Vagina (tissue), 2 donors: ENCODE measurements at regions not wholly inside any gene's neighbourhood (a gene's known extent, or its start where the extent isn't known, plus 50 kb on each side); places are given as distances from the start of the nearest gene placed in this dataset.

ENCODE experiments used
- DNase-seq, 2 donors: peaks; one replicate each; pipeline ENCODE4 v3.0.0-alpha.2; 2017; ENCODE audit errors: extremely low spot score in 2 of 2
- H3K27ac ChIP-seq: fragments of 200-600 bp; sonication (generic); one replicate; pipeline ENCODE4 v1.5.1; 2019
- H3K27me3 ChIP-seq: fragments of 200-600 bp; sonication (generic); one replicate; pipeline ENCODE4 v1.5.1; 2019
- H3K36me3 ChIP-seq, 2 donors: fragments of 200-600 bp; sonication (generic); one replicate each; pipeline ENCODE4 v1.5.1; 2017 to 2019
- H3K4me1 ChIP-seq: fragments of 200-600 bp; sonication (generic); one replicate; pipeline ENCODE4 v1.5.1; 2019
- H3K4me3 ChIP-seq, 2 donors: fragments of 200-600 bp; sonication (generic); 1 replicate in 1 of 2; 2 replicates in 1 of 2; pipeline ENCODE4 v1.5.1; 2016 to 2019
- H3K9me3 ChIP-seq: fragments of 200-600 bp; sonication (generic); one replicate; pipeline ENCODE4 v1.5.1; 2019
- POLR2A ChIP-seq, 2 donors: fragments of 450-650 bp; IDR thresholded peaks; one replicate each; pipeline ENCODE4 v1.6.1; 2017; ENCODE audit warnings: antibody characterized with exemption in 2 of 2, mild to moderate bottlenecking in 2 of 2, moderate library complexity in 2 of 2
- POLR2AphosphoS5 ChIP-seq, 2 donors: sonication (generic); formaldehyde crosslinking; IDR thresholded peaks; one replicate each; pipeline ENCODE4 v1.9.0; 2017; ENCODE audit warnings: antibody characterized with exemption in 2 of 2, mild to moderate bottlenecking in 2 of 2, low read depth in 1 of 2; ENCODE audit not compliant: insufficient read depth in 1 of 2
- intact Hi-C: fragments of 100-400 bp; cut with DNase I; formaldehyde crosslinking; loops from one replicate; pipeline ENCODE4 v1.15.1; 2023
- TF ChIP-seq, protein P1 (sequence below), 3 experiments: fragments of 450-650 bp in 2 of 3; fragments of 200-600 bp in 1 of 3; sonication (generic) in 1 of 3; IDR thresholded peaks; one replicate each; pipeline ENCODE4 v1.5.1; 2017 to 2019; ENCODE audit warnings: antibody characterized with exemption in 3 of 3, mild to moderate bottlenecking in 2 of 3, moderate library complexity in 2 of 3

DNA sequence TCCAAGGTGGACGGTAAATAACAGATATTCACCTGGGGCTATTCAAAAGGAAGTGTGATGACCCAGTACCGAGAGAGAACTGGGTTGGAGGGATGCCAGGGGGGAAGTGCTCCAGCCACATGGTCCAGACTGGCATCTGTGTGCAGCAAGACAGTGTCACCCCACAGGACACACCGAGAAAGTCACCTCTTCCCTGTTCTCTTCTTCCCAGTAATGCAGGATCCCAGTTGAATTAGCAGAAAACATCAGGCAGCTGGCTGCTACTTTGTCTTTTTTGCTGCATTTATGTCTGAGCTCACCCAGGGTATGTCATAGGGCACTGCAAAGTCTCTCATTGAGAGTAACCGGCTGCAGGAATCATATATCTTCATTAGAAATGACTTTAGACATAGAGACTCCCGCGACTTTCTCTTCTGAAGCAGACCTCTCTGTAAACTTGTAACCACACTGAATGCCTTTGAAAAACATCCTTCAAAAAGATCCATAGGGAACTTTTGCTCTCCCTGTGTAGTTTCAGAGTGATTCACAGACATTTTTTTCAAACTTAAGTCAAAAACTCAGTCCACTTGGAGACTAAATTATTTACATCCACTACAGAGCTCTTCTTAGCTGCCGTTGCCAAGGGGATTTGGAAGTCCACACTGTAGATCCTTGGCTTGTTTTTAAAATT is 609.0 kb upstream of the DPP6 start:
- H3K9me3 ChIP-seq = no peaks in the 10 kb centered on the region
- H3K4me3 ChIP-seq = no peak overlapping the region
- DNase-seq = peak in 1 of 2 donors; percentile 28
- no peaks in the 10 kb centered on the region for H3K27me3 ChIP-seq
- TF ChIP-seq POLR2A (IDR thresholded peaks at IDR 0.05) (no peak), POLR2AphosphoS5 (IDR thresholded peaks at IDR 0.05; ENCODE audit: insufficient read depth in 1 of 2, low read depth in 1 of 2) (no peak)
- TF ChIP-seq, protein P1, sequence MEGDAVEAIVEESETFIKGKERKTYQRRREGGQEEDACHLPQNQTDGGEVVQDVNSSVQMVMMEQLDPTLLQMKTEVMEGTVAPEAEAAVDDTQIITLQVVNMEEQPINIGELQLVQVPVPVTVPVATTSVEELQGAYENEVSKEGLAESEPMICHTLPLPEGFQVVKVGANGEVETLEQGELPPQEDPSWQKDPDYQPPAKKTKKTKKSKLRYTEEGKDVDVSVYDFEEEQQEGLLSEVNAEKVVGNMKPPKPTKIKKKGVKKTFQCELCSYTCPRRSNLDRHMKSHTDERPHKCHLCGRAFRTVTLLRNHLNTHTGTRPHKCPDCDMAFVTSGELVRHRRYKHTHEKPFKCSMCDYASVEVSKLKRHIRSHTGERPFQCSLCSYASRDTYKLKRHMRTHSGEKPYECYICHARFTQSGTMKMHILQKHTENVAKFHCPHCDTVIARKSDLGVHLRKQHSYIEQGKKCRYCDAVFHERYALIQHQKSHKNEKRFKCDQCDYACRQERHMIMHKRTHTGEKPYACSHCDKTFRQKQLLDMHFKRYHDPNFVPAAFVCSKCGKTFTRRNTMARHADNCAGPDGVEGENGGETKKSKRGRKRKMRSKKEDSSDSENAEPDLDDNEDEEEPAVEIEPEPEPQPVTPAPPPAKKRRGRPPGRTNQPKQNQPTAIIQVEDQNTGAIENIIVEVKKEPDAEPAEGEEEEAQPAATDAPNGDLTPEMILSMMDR (IDR thresholded peaks at IDR 0.05) = no peak
- no peaks in the 10 kb centered on the region for H3K4me1 ChIP-seq
- intact Hi-C loops = no loop called here
- no peaks in the 10 kb centered on the region for H3K36me3 ChIP-seq
- no peak overlapping the region for H3K27ac ChIP-seq

DNA sequence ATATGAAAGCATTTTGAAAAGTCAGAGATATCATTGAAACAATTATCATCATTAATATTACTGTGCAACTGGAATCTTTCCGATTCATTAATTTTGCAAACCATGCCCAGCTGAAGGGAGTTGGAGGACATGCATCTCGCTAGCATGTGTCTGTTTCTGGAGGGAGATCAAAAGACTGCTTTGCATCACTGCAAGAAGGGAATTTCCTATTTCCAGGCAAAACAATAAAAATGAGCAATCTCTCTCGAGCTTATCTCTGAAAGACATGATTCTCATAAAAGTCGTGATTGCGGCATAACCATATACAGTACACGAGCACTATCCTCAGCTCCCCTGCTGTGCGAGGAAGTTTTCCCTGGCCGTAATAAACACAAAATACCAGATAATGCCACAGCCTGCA is 607.6 kb upstream of the DPP6 start:
- Histone ChIP-seq H3K9me3 (no peaks in the 10 kb centered on the region), H3K4me1 (no peaks in the 10 kb centered on the region), H3K36me3 (no peaks in the 10 kb centered on the region), H3K27ac (no peak overlapping the region), H3K27me3 (no peaks in the 10 kb centered on the region), H3K4me3 (no peak overlapping the region)
- DNase-seq = no peak
- intact Hi-C loops = no loop called here
- no peak for TF ChIP-seq POLR2AphosphoS5 (IDR thresholded peaks at IDR 0.05; ENCODE audit: insufficient read depth in 1 of 2, low read depth in 1 of 2)
- no peak for TF ChIP-seq POLR2A (IDR thresholded peaks at IDR 0.05)
- TF ChIP-seq, protein P1 (IDR thresholded peaks at IDR 0.05) = no peak

DNA sequence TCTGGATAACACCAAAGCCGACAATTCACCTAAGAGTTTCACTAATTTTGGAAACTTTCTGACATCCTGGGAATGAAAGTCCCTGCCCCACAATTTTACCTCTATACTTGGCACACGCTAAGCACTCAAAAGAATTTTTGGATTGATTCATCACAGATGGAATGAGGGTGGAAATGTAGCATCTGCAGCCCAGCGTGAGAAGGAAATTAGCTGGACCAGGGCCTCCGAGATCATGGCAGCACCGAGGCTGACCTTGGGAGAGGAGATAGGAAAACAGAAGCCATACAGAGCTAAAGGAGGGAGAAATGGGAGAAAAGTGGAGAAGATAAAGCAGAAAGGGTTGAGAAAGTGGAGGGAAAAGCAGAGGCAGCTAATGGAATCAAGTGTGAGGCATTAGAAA is 606.6 kb upstream of the DPP6 start:
- Histone ChIP-seq H3K4me1 (no peaks in the 10 kb centered on the region), H3K27ac (no peak overlapping the region), H3K36me3 (no peaks in the 10 kb centered on the region), H3K9me3 (no peaks in the 10 kb centered on the region), H3K4me3 (no peak overlapping the region), H3K27me3 (no peaks in the 10 kb centered on the region)
- TF ChIP-seq, protein P1 (IDR thresholded peaks at IDR 0.05) = no peak
- no peak for TF ChIP-seq POLR2A (IDR thresholded peaks at IDR 0.05)
- no peak for TF ChIP-seq POLR2AphosphoS5 (IDR thresholded peaks at IDR 0.05; ENCODE audit: insufficient read depth in 1 of 2, low read depth in 1 of 2)
- DNase-seq = no peak
- intact Hi-C loops = no loop called here

DNA sequence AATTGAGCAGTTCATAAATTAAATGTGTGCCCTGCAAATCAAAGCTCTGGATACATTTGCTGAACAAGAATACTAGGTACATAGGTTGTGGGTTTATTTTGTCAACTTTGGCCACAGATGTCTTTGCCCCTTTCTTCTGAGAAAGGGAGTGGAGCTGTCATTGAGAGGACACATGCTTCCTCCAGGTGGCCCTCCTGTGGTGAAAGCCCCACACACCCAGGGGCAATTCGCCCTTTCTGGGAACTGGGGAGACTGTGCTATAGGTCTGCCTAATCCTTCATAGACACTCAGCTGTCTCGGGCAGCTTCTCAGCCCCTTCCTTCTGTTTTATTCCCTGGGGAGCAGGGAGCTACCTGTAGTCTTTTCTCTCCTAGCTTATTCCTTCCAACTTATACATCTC is 605.7 kb upstream of the DPP6 start:
- no peaks in the 10 kb centered on the region for H3K9me3 ChIP-seq
- H3K4me3 ChIP-seq = no peak overlapping the region
- H3K27ac ChIP-seq = no peak overlapping the region
- no peaks in the 10 kb centered on the region for H3K36me3 ChIP-seq
- H3K27me3 ChIP-seq = no peaks in the 10 kb centered on the region
- DNase-seq = no peak
- intact Hi-C loops = no loop called here
- TF ChIP-seq POLR2A (IDR thresholded peaks at IDR 0.05) (no peak), POLR2AphosphoS5 (IDR thresholded peaks at IDR 0.05; ENCODE audit: insufficient read depth in 1 of 2, low read depth in 1 of 2) (no peak)
- TF ChIP-seq, protein P1 (IDR thresholded peaks at IDR 0.05) = no peak
- H3K4me1 ChIP-seq = no peaks in the 10 kb centered on the region

DNA sequence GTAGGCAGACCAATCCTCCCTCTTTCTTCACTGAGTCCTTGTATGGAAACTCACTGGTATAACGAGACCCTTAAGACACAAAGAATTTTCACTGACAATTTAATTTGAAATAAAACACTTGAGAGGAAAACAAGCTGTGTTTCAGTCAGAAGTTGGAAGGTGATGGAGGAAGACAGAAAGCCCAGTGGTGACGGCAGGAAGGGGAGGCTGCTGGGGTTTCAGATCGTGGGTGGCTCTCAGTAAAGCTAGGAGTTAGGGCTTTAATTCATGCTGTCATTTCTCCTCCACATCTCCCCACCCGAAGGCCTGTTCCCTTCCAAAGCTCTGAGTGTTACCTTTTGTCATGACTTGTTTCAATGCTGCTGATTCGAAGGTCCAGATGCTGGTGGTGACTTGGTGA is 605.2 kb upstream of the DPP6 start:
- H3K9me3 ChIP-seq = no peaks in the 10 kb centered on the region
- H3K4me1 ChIP-seq = no peaks in the 10 kb centered on the region
- no peak for DNase-seq
- H3K36me3 ChIP-seq = no peaks in the 10 kb centered on the region
- H3K27me3 ChIP-seq = no peaks in the 10 kb centered on the region
- no peak overlapping the region for H3K4me3 ChIP-seq
- intact Hi-C loops = no loop called here
- no peak overlapping the region for H3K27ac ChIP-seq
- TF ChIP-seq POLR2AphosphoS5 (IDR thresholded peaks at IDR 0.05; ENCODE audit: insufficient read depth in 1 of 2, low read depth in 1 of 2) (no peak), POLR2A (IDR thresholded peaks at IDR 0.05) (no peak)
- TF ChIP-seq, protein P1 (IDR thresholded peaks at IDR 0.05) = no peak
